PC-3 (cell line): ENCODE measurements at regions not wholly inside any gene's neighbourhood (a gene's known extent, or its start where the extent isn't known, plus 50 kb on each side); places are given as distances from the start of the nearest gene placed in this dataset.
"Not testable (repeated sequence)": the region's sequence is repeated elsewhere in the genome, so short reads cannot be mapped to it uniquely, and the experiment has no call there.

Experiments
- CTCF ChIP-seq: fragments of 300-600 bp; sonication (generic); conservative IDR thresholded peaks from 2 replicates; pipeline ENCODE4 v1.5.1; 2017; ENCODE audit warnings: antibody characterized with exemption, low read depth, mild to moderate bottlenecking, low read length
- EZH2 ChIP-seq: fragments of 300-600 bp; sonication (generic); IDR thresholded peaks from one replicate; pipeline ENCODE4 v1.6.1; 2017; ENCODE audit warnings: antibody characterized with exemption, mild to moderate bottlenecking, low read length; ENCODE audit not compliant: unreplicated experiment
- EZH2phosphoT487 ChIP-seq: fragments of 300-600 bp; sonication (generic); IDR thresholded peaks from 2 replicates; pipeline ENCODE4 v1.6.1; 2018; ENCODE audit warnings: mild to moderate bottlenecking, antibody characterized with exemption, low read length, borderline replicate concordance

- not testable (repeated sequence) for TF ChIP-seq CTCF, EZH2, EZH2phosphoT487
Observed at GRCh38 chr10:5292970-5293369, 71.8 kb upstream of the UCN3 start.
